ENCODE measurements at regions not wholly inside any gene's neighbourhood (a gene's known extent, or its start where the extent isn't known, plus 50 kb on each side); places are given as distances from the start of the nearest gene placed in this dataset.
"Not testable (repeated sequence)": the region's sequence is repeated elsewhere in the genome, so short reads cannot be mapped to it uniquely, and the experiment has no call there.

GRCh38 chr13:52324831-52325230 lies 81.1 kb downstream of the THSD1 start:
- DNase-seq (ENCODE audit: low read depth in 2 of 2) = not testable (repeated sequence)

GRCh38 chr13:52319876-52320275 lies 86.1 kb downstream of the THSD1 start:
- no peak for DNase-seq (ENCODE audit: low read depth in 2 of 2)

GRCh38 chr13:52309833-52310232 lies 96.1 kb downstream of the THSD1 start:
- DNase-seq (ENCODE audit: low read depth in 2 of 2) = not testable (repeated sequence)

GRCh38 chr13:52306336-52306735 lies 99.6 kb downstream of the THSD1 start:
- DNase-seq (ENCODE audit: low read depth in 2 of 2) = not testable (repeated sequence)

- not testable (repeated sequence) for DNase-seq (ENCODE audit: low read depth in 2 of 2)
Measured at GRCh38 chr13:52303098-52303497, 102.9 kb downstream of the THSD1 start.

GRCh38 chr13:52302688-52303087 lies 103.3 kb downstream of the THSD1 start:
- not testable (repeated sequence) for DNase-seq (ENCODE audit: low read depth in 2 of 2)

GRCh38 chr13:52301810-52302400 lies 104.1 kb downstream of the THSD1 start:
- not testable (repeated sequence) for DNase-seq (ENCODE audit: low read depth in 2 of 2)

- DNase-seq (ENCODE audit: low read depth in 2 of 2) = not testable (repeated sequence)
Measured at GRCh38 chr13:52298079-52298661, 107.8 kb downstream of the THSD1 start.

- not testable (repeated sequence) for DNase-seq (ENCODE audit: low read depth in 2 of 2)
Measured at GRCh38 chr13:52288891-52289290, 117.1 kb downstream of the THSD1 start.

- DNase-seq (ENCODE audit: low read depth in 2 of 2) = not testable (repeated sequence)
Measured at GRCh38 chr13:52281387-52281786, 122.0 kb upstream of the NEK3 start.

GRCh38 chr13:52279408-52279807 lies 120.0 kb upstream of the NEK3 start:
- DNase-seq (ENCODE audit: low read depth in 2 of 2) = not testable (repeated sequence)

- not testable (repeated sequence) for DNase-seq (ENCODE audit: low read depth in 2 of 2)
Measured at GRCh38 chr13:52254299-52254698, 94.9 kb upstream of the NEK3 start.

GRCh38 chr13:52240752-52241151 lies 81.4 kb upstream of the NEK3 start:
- DNase-seq (ENCODE audit: low read depth in 2 of 2) = not testable (repeated sequence)

GRCh38 chr13:52235900-52236595 lies 76.7 kb upstream of the NEK3 start:
- peak in 1 of 2 experiments; percentile 1 for DNase-seq (ENCODE audit: low read depth in 2 of 2)

- DNase-seq (ENCODE audit: low read depth in 2 of 2) = not testable (repeated sequence)
Measured at GRCh38 chr13:52234928-52235327, 75.5 kb upstream of the NEK3 start.

- DNase-seq (ENCODE audit: low read depth in 2 of 2) = not testable (repeated sequence)
Measured at GRCh38 chr13:52223063-52223462, 63.7 kb upstream of the NEK3 start.

GRCh38 chr13:52213920-52214319 lies 54.5 kb upstream of the NEK3 start:
- DNase-seq (ENCODE audit: low read depth in 2 of 2) = not testable (repeated sequence)

GRCh38 chr13:52212886-52213285 lies 53.5 kb upstream of the NEK3 start:
- not testable (repeated sequence) for DNase-seq (ENCODE audit: low read depth in 2 of 2)

GRCh38 chr13:52211416-52211776 lies 52.0 kb upstream of the NEK3 start:
- DNase-seq (ENCODE audit: low read depth in 2 of 2) = not testable (repeated sequence)

- not testable (repeated sequence) for DNase-seq (ENCODE audit: low read depth in 2 of 2)
Measured at GRCh38 chr13:52210564-52211415, 51.4 kb upstream of the NEK3 start.
